UCSD-AML1 (cell line): ENCODE measurements at regions not wholly inside any gene's neighbourhood (a gene's known extent, or its start where the extent isn't known, plus 50 kb on each side); places are given as distances from the start of the nearest gene placed in this dataset.
"Not testable (repeated sequence)": the region's sequence is repeated elsewhere in the genome, so short reads cannot be mapped to it uniquely, and the experiment has no call there.

Experiments used
- DNase-seq: peaks from one replicate; lab custom pipeline; 2025; ENCODE audit not compliant: unreplicated experiment; lab: John Stamatoyannopoulos, UW

- no peak for DNase-seq
These were observed 114.8 kb upstream of the SATB2 start for GRCh38 chr2:199572571-199572970.

- no peak for DNase-seq
These were observed 113.2 kb upstream of the SATB2 start for GRCh38 chr2:199570934-199571333.

GRCh38 chr2:199569336-199569735 lies 111.6 kb upstream of the SATB2 start:
- no peak for DNase-seq

GRCh38 chr2:199558156-199558555 lies 100.4 kb upstream of the SATB2 start:
- DNase-seq = no peak

GRCh38 chr2:199556527-199557285 lies 99.0 kb upstream of the SATB2 start:
- DNase-seq = no peak

GRCh38 chr2:199554026-199554425 lies 96.3 kb upstream of the SATB2 start:
- no peak for DNase-seq

- DNase-seq = no peak
These were observed 94.4 kb upstream of the SATB2 start for GRCh38 chr2:199552141-199552540.

- DNase-seq = no peak
These were observed 86.0 kb upstream of the SATB2 start for GRCh38 chr2:199543606-199544172.

- DNase-seq = no peak
These were observed 77.9 kb upstream of the SATB2 start for GRCh38 chr2:199535445-199536177.

GRCh38 chr2:199533873-199534272 lies 76.1 kb upstream of the SATB2 start:
- not testable (repeated sequence) for DNase-seq

- no peak for DNase-seq
These were observed 69.3 kb upstream of the SATB2 start for GRCh38 chr2:199527071-199527470.

- DNase-seq = no peak
These were observed 67.2 kb upstream of the SATB2 start for GRCh38 chr2:199524689-199525574.

GRCh38 chr2:199509403-199509802 lies 51.7 kb upstream of the SATB2 start:
- DNase-seq = no peak
